ENCODE measurements at regions not wholly inside any gene's neighbourhood (a gene's known extent, or its start where the extent isn't known, plus 50 kb on each side); places are given as distances from the start of the nearest gene placed in this dataset.

DNA sequence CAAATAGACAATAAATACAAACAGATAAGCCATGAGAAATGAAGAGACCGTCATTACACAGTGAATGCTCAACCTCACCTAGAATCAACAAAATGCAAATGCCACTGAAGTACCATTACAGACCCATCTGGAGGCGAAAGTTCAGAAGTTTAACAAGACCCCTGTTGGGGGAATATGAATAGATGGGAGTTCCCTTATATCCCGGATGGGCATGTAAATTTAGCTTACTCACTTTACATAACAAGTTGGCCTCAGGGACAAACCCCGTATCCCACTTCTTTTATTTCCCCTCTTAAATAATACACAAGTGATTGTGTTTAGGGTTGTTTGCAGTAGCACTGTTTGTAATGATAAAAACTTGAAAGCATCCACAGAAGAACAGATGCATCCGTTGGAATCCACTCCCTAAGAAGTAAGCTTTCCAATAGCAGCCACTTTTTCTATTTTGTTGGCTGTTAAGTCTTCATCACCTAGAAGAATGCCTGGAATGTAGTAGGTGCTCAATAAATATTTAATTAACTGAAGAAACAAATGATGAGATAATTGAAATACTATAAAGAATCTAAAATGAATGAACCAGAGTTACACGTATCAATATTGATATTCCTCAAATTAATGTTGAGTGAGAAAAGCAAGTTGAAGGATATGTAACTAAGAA, 1076.3 kb upstream of the TENM3 start:
- WGBS = 62% methylated on average over 6 of the region's 6 CpGs
- H3K36me3 ChIP-seq = no peaks in the 10 kb centered on the region
- TF ChIP-seq EP300 (IDR thresholded peaks at IDR 0.05) (no peak), POLR2A (IDR thresholded peaks at IDR 0.05) (no peak), POLR2AphosphoS5 (IDR thresholded peaks at IDR 0.05) (no peak)
- TF ChIP-seq, protein P1, sequence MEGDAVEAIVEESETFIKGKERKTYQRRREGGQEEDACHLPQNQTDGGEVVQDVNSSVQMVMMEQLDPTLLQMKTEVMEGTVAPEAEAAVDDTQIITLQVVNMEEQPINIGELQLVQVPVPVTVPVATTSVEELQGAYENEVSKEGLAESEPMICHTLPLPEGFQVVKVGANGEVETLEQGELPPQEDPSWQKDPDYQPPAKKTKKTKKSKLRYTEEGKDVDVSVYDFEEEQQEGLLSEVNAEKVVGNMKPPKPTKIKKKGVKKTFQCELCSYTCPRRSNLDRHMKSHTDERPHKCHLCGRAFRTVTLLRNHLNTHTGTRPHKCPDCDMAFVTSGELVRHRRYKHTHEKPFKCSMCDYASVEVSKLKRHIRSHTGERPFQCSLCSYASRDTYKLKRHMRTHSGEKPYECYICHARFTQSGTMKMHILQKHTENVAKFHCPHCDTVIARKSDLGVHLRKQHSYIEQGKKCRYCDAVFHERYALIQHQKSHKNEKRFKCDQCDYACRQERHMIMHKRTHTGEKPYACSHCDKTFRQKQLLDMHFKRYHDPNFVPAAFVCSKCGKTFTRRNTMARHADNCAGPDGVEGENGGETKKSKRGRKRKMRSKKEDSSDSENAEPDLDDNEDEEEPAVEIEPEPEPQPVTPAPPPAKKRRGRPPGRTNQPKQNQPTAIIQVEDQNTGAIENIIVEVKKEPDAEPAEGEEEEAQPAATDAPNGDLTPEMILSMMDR (IDR thresholded peaks at IDR 0.05) = no peak
- no peak overlapping the region for H3K4me3 ChIP-seq
- no peaks in the 10 kb centered on the region for H3K9me3 ChIP-seq
- DNase-seq (ENCODE audit: low spot score in 2 of 2) = no peak
- H3K27me3 ChIP-seq = no peaks in the 10 kb centered on the region
- H3K4me1 ChIP-seq = no peaks in the 10 kb centered on the region
- no peak overlapping the region for H3K27ac ChIP-seq

DNA sequence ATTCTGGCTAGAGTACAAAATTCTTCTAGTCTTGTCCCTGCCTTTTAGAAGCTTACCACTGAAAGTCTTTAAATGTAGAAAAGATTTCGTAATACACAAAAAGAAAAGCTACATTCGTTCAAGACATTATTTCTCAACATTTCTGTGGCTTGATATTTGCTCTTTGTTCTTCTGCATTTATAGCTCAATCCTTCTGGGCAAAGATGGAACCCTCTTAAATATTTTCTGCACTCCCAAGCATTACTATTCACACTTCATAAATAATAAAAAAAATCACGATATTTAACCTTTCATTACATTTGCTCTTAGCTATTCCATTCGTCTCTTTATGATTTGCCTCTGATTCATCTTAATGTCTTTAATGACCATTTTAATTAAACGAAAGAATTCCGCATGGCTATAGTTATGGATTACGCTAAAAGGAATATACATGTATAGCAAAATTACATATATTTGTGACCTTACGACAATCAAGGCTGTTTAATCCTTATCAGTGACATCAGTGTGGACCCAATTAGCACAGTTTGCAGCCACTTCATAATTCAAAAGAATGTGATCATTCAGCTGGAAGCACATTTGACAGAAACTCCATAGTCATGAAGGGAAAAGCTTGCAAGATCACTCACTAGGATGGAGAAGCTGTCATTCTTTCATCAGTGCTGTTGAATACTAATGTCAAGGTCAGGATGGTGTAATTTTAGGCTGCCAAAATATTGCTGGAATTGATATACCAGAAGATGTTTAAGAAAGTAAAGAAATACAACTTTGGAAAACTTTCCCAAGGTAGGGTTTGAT, 1075.0 kb upstream of the TENM3 start:
- Histone ChIP-seq H3K36me3 (no peaks in the 10 kb centered on the region), H3K4me3 (no peak overlapping the region), H3K27ac (no peak overlapping the region), H3K9me3 (no peaks in the 10 kb centered on the region), H3K4me1 (no peaks in the 10 kb centered on the region), H3K27me3 (no peaks in the 10 kb centered on the region)
- WGBS = 74% methylated on average over 8 of the region's 8 CpGs
- TF ChIP-seq POLR2A (IDR thresholded peaks at IDR 0.05) (no peak), EP300 (IDR thresholded peaks at IDR 0.05) (no peak), POLR2AphosphoS5 (IDR thresholded peaks at IDR 0.05) (no peak)
- TF ChIP-seq, protein P1 (IDR thresholded peaks at IDR 0.05) = no peak
- no peak for DNase-seq (ENCODE audit: low spot score in 2 of 2)

DNA sequence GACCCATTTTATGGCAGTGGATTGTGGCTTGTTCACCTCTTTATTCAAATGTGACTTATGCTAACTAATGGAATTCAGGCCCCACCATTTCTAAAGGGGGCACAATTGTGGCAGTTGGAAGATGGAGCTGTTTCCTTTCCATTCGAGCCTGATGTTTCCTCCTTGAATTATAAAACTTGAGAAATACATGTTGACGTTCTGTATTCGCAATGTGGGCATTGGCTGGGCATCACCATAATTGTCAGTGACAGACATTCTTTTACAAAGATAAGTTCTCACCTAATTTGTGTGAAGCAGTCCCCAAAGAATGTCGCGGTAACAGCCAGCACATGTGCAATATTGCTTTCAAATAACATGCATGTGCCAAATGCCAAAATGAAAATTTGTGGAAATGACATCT, 1070.2 kb upstream of the TENM3 start:
- TF ChIP-seq POLR2AphosphoS5 (IDR thresholded peaks at IDR 0.05) (no peak), EP300 (IDR thresholded peaks at IDR 0.05) (no peak), POLR2A (IDR thresholded peaks at IDR 0.05) (no peak)
- TF ChIP-seq, protein P1 (IDR thresholded peaks at IDR 0.05) = no peak
- H3K4me3 ChIP-seq = no peak overlapping the region
- no peak overlapping the region for H3K27ac ChIP-seq
- no peaks in the 10 kb centered on the region for H3K9me3 ChIP-seq
- 63% methylated on average over 5 of the region's 5 CpGs for WGBS
- no peaks in the 10 kb centered on the region for H3K4me1 ChIP-seq
- no peak for DNase-seq (ENCODE audit: low spot score in 2 of 2)
- H3K36me3 ChIP-seq = no peaks in the 10 kb centered on the region
- H3K27me3 ChIP-seq = no peaks in the 10 kb centered on the region

DNA sequence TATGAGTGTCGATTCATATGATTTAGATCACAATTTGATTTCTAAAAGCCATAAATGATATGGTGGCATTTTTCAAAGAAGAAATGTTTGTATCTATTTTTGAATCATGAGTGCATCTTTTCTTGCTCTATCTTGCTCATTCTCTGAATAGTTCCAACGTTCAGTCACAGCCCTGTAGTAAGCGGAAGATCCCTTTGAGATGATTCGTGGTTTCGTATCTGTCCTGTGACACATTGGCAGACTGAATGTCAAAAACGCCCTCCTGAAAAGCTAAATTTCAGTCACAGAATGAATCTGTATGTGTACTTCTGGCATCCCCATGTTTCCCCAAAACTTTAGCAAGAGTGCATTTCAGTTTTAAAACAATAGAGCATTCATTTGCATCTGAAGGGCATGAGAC, 1066.9 kb upstream of the TENM3 start:
- Histone ChIP-seq H3K27me3 (no peaks in the 10 kb centered on the region), H3K27ac (no peak overlapping the region), H3K36me3 (no peaks in the 10 kb centered on the region), H3K4me3 (no peak overlapping the region), H3K9me3 (no peaks in the 10 kb centered on the region), H3K4me1 (no peaks in the 10 kb centered on the region)
- TF ChIP-seq POLR2AphosphoS5 (IDR thresholded peaks at IDR 0.05) (no peak), POLR2A (IDR thresholded peaks at IDR 0.05) (no peak), EP300 (IDR thresholded peaks at IDR 0.05) (no peak)
- TF ChIP-seq, protein P1 (IDR thresholded peaks at IDR 0.05) = no peak
- DNase-seq (ENCODE audit: low spot score in 2 of 2) = no peak
- 60% methylated on average over 6 of the region's 6 CpGs for WGBS

DNA sequence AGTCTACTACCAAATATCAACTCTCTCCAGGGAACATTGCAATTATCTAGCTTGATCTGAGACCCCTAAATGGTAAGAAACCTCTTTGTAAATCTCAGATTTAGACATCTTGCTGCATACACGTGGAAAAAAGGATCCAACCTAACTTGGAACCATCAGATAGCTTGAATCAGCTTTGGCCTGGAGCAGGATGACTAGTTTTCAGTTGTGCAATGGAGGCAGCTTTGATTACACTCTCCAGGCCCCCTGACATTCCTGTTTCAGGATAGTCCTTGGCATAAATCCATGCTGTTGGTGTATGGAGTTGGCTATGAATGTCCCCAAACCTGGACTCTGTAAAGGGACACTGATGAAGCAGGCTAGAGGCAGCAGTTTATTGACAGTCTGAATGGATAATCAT, 1061.9 kb upstream of the TENM3 start:
- H3K36me3 ChIP-seq = no peaks in the 10 kb centered on the region
- H3K9me3 ChIP-seq = peaks cover 3% of the 10 kb centered on the region
- H3K27me3 ChIP-seq = no peaks in the 10 kb centered on the region
- no peaks in the 10 kb centered on the region for H3K4me1 ChIP-seq
- no peak for DNase-seq (ENCODE audit: low spot score in 2 of 2)
- H3K4me3 ChIP-seq = no peak overlapping the region
- WGBS = 18% methylated on average over 1 of the region's 1 CpG
- TF ChIP-seq POLR2AphosphoS5 (IDR thresholded peaks at IDR 0.05) (no peak), POLR2A (IDR thresholded peaks at IDR 0.05) (no peak), EP300 (IDR thresholded peaks at IDR 0.05) (no peak)
- TF ChIP-seq, protein P1 (IDR thresholded peaks at IDR 0.05) = no peak
- H3K27ac ChIP-seq = no peak overlapping the region
